ENCODE measurements at regions not wholly inside any gene's neighbourhood (a gene's known extent, or its start where the extent isn't known, plus 50 kb on each side); places are given as distances from the start of the nearest gene placed in this dataset.

GRCh38 chr13:30123575-30123974 is 183.8 kb downstream of the KATNAL1 start (continued):
- no peak for TF ChIP-seq RUNX1 (IDR thresholded peaks at IDR 0.05; ENCODE audit: low read depth)
- TF ChIP-seq RBM22 (IDR thresholded peaks at IDR 0.05; ENCODE audit: low read depth, low read length, poor library complexity, severe bottlenecking), result no peak
- no peak for TF ChIP-seq TAL1 (IDR thresholded peaks at IDR 0.05)
- TF ChIP-seq, protein P1, sequence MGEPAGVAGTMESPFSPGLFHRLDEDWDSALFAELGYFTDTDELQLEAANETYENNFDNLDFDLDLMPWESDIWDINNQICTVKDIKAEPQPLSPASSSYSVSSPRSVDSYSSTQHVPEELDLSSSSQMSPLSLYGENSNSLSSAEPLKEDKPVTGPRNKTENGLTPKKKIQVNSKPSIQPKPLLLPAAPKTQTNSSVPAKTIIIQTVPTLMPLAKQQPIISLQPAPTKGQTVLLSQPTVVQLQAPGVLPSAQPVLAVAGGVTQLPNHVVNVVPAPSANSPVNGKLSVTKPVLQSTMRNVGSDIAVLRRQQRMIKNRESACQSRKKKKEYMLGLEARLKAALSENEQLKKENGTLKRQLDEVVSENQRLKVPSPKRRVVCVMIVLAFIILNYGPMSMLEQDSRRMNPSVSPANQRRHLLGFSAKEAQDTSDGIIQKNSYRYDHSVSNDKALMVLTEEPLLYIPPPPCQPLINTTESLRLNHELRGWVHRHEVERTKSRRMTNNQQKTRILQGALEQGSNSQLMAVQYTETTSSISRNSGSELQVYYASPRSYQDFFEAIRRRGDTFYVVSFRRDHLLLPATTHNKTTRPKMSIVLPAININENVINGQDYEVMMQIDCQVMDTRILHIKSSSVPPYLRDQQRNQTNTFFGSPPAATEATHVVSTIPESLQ (CRISPR knock-in tag; IDR thresholded peaks at IDR 0.05), result no peak
- TF ChIP-seq SAFB2 (IDR thresholded peaks at IDR 0.05; ENCODE audit: borderline replicate concordance, low read depth, low read length, severe bottlenecking), result no peak

DNA sequence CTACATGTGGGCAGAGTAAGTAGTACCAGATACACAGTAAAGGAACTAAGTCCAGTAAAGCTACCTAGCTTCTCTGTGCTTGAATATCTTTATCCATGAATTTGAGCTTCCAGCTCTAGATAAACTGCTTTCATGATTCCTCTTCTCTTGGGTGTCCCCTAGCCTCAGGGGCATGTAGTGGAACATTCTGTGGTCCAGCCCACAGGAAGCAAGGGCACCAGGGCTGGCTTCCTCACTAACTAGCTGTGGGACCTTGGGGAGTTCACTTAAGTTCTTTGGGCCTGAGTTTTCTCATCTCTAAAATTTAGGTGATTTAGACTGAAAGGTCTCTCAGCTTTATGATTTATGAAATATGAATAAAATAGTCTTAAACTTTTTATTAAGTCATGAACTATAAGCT is 185.7 kb downstream of the KATNAL1 start:
- H3K9ac ChIP-seq (ENCODE audit: insufficient read depth in 1 of 2, low read depth in 2 of 2, low read length in 2 of 2), result no peak overlapping the region
- H2AFZ ChIP-seq (ENCODE audit: low read depth, low read length), result no peak overlapping the region
- DNase-seq (ENCODE audit: extremely low read depth in 1 of 4, low spot score in 3 of 4), result no peak
- H4K20me1 ChIP-seq (replicated peaks; ENCODE audit: control insufficient read depth, insufficient read depth, low read length), result no peaks in the 10 kb centered on the region
- intact Hi-C loops (cut with micrococcal nuclease) (no loop called here), in situ Hi-C loops (cut with MboI) (loop anchor here (10.0 kb wide), 1 partner anchor 673 kb away; no protein-coding TSS in a partner anchor)
- ChIA-PET CTCF (ENCODE audit: low intra/inter-chr PET ratio) (no interaction called here), POLR2A (interaction anchor here (0.8 kb wide), 1 partner anchor 418 kb away, joined by 3 read pairs; no protein-coding TSS in a partner anchor)
- H3K4me2 ChIP-seq (ENCODE audit: insufficient read depth, low read length), result no peak overlapping the region
- H3K9me3 ChIP-seq (replicated peaks; ENCODE audit: control insufficient read depth, insufficient read depth, low read depth, low read length), result no peaks in the 10 kb centered on the region
- H3K4me3 ChIP-seq, result no peak overlapping the region
- H3K36me3 ChIP-seq (ENCODE audit: control insufficient read depth, insufficient read depth, low read length), result no peaks in the 10 kb centered on the region
- no TSS peak for BruUV-seq (replicated peaks)
- H3K27me3 ChIP-seq (ENCODE audit: control insufficient read depth in 2 of 2, insufficient read depth in 2 of 2, low read length in 2 of 2), result peaks cover 6 to 25% of the 10 kb centered on the region in 2 experiments; a peak in 3 of 5 replicates
- no peaks in the 10 kb centered on the region for H3K79me2 ChIP-seq (ENCODE audit: control insufficient read depth, insufficient read depth, low read length)
- no peaks in the 10 kb centered on the region for H3K4me1 ChIP-seq (replicated peaks in 1 of 2; ENCODE audit: control insufficient read depth in 2 of 2, insufficient read depth in 2 of 2, low read length in 2 of 2)
- no peak for FAIRE-seq
- no peaks in the 10 kb centered on the region for H3K9me1 ChIP-seq (ENCODE audit: control insufficient read depth, insufficient read depth, low read length)
- no peak overlapping the region for H3K27ac ChIP-seq (ENCODE audit: extremely low read depth, low read depth, low read length)
- no peak for ATAC-seq
- TF ChIP-seq TOE1 (IDR thresholded peaks at IDR 0.05; ENCODE audit: borderline replicate concordance), result no peak
- TF ChIP-seq TOE1 (CRISPR knock-in tag; IDR thresholded peaks at IDR 0.05; ENCODE audit: borderline replicate concordance, low read depth), result no peak
- TF ChIP-seq ID3 (CRISPR knock-in tag; IDR thresholded peaks at IDR 0.05), result no peak
- TF ChIP-seq ID3 (tag; IDR thresholded peaks at IDR 0.05), result no peak
- TF ChIP-seq, protein P2, sequence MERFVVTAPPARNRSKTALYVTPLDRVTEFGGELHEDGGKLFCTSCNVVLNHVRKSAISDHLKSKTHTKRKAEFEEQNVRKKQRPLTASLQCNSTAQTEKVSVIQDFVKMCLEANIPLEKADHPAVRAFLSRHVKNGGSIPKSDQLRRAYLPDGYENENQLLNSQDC (CRISPR knock-in tag; IDR thresholded peaks at IDR 0.05), result no peak
- no peak for TF ChIP-seq ZSCAN29 (IDR thresholded peaks at IDR 0.05)
- TF ChIP-seq, protein P3, sequence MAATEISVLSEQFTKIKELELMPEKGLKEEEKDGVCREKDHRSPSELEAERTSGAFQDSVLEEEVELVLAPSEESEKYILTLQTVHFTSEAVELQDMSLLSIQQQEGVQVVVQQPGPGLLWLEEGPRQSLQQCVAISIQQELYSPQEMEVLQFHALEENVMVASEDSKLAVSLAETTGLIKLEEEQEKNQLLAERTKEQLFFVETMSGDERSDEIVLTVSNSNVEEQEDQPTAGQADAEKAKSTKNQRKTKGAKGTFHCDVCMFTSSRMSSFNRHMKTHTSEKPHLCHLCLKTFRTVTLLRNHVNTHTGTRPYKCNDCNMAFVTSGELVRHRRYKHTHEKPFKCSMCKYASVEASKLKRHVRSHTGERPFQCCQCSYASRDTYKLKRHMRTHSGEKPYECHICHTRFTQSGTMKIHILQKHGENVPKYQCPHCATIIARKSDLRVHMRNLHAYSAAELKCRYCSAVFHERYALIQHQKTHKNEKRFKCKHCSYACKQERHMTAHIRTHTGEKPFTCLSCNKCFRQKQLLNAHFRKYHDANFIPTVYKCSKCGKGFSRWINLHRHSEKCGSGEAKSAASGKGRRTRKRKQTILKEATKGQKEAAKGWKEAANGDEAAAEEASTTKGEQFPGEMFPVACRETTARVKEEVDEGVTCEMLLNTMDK (IDR thresholded peaks at IDR 0.05; ENCODE audit: borderline replicate concordance, insufficient read depth, low read depth, low read length, poor library complexity, severe bottlenecking), result no peak
- TF ChIP-seq ZNF764 (CRISPR knock-in tag; IDR thresholded peaks at IDR 0.05; ENCODE audit: low read depth), result no peak
- no peak for TF ChIP-seq ZZZ3 (IDR thresholded peaks at IDR 0.05)
- TF ChIP-seq PTTG1 (tag; IDR thresholded peaks at IDR 0.05; ENCODE audit: low read depth), result no peak
- TF ChIP-seq, protein P4, sequence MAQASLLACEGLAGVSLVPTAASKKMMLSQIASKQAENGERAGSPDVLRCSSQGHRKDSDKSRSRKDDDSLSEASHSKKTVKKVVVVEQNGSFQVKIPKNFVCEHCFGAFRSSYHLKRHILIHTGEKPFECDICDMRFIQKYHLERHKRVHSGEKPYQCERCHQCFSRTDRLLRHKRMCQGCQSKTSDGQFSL (CRISPR knock-in tag; IDR thresholded peaks at IDR 0.05), result no peak
- TF ChIP-seq, protein P4 (tag; IDR thresholded peaks at IDR 0.05), result no peak
